ENCODE measurements at regions not wholly inside any gene's neighbourhood (a gene's known extent, or its start where the extent isn't known, plus 50 kb on each side); places are given as distances from the start of the nearest gene placed in this dataset.

DNA sequence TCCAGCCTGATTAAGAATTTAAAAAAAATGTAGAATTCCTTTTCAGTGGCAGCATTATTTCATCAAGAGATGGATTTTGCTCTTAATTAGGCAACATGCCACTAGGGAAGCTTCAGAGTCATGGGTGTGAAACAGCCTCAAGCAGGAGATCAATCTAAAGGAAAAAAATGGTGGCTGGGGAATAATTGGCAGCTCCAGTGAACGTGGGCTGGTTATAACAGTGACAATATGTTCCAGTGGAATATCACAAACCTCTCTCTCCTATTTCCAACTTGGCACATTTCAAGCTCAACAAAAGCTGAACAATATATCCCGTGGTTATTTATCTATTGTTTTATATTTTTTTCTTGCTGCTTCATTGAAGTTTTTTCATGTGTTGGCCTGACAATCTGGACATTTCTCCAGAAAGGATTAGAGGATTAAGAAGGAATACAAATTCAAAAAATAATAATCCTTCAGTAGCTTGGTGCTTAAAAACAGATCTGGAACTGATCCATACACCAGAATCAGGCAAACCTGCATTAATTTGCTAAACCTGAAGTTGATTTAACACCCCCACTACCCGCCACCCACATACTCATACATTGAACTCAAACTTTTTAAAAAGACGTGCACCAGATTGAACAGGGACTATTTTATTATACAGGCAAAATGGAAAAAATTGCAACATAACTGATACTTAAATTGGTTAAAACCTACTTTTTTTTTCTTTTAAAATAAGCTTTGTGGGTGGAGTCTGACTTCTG, 255.9 kb upstream of the SPRED2 start:
- TF ChIP-seq EGR1 (IDR thresholded peaks at IDR 0.05): no peak
- TF ChIP-seq USF1 (IDR thresholded peaks at IDR 0.05): no peak
- TF ChIP-seq FOXM1 (IDR thresholded peaks at IDR 0.05; ENCODE audit: borderline replicate concordance, low read depth): no peak
- TF ChIP-seq RAD21 (IDR thresholded peaks at IDR 0.05; ENCODE audit: low read depth): no peak
- TF ChIP-seq ZBTB7A (IDR thresholded peaks at IDR 0.05; ENCODE audit: low read depth): no peak
- TF ChIP-seq CEBPB (IDR thresholded peaks at IDR 0.05): no peak
- TF ChIP-seq EP300 (IDR thresholded peaks at IDR 0.05; ENCODE audit: borderline replicate concordance): no peak
- no peak for TF ChIP-seq NFIC (IDR thresholded peaks at IDR 0.05)
- TF ChIP-seq YY1 (IDR thresholded peaks at IDR 0.05; ENCODE audit: low read depth): no peak
- TF ChIP-seq, protein P1, sequence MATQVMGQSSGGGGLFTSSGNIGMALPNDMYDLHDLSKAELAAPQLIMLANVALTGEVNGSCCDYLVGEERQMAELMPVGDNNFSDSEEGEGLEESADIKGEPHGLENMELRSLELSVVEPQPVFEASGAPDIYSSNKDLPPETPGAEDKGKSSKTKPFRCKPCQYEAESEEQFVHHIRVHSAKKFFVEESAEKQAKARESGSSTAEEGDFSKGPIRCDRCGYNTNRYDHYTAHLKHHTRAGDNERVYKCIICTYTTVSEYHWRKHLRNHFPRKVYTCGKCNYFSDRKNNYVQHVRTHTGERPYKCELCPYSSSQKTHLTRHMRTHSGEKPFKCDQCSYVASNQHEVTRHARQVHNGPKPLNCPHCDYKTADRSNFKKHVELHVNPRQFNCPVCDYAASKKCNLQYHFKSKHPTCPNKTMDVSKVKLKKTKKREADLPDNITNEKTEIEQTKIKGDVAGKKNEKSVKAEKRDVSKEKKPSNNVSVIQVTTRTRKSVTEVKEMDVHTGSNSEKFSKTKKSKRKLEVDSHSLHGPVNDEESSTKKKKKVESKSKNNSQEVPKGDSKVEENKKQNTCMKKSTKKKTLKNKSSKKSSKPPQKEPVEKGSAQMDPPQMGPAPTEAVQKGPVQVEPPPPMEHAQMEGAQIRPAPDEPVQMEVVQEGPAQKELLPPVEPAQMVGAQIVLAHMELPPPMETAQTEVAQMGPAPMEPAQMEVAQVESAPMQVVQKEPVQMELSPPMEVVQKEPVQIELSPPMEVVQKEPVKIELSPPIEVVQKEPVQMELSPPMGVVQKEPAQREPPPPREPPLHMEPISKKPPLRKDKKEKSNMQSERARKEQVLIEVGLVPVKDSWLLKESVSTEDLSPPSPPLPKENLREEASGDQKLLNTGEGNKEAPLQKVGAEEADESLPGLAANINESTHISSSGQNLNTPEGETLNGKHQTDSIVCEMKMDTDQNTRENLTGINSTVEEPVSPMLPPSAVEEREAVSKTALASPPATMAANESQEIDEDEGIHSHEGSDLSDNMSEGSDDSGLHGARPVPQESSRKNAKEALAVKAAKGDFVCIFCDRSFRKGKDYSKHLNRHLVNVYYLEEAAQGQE (IDR thresholded peaks at IDR 0.05; ENCODE audit: low read depth): no peak
- TF ChIP-seq, protein P2, sequence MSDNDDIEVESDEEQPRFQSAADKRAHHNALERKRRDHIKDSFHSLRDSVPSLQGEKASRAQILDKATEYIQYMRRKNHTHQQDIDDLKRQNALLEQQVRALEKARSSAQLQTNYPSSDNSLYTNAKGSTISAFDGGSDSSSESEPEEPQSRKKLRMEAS (IDR thresholded peaks at IDR 0.05): no peak
- TF ChIP-seq CREB1 (IDR thresholded peaks at IDR 0.05; ENCODE audit: low read depth): no peak
- no peak for TF ChIP-seq TCF12 (IDR thresholded peaks at IDR 0.05; ENCODE audit: low read depth)
- TF ChIP-seq TEAD4 (IDR thresholded peaks at IDR 0.05): no peak
- no peak for TF ChIP-seq TAF1 (IDR thresholded peaks at IDR 0.05; ENCODE audit: low read depth)

DNA sequence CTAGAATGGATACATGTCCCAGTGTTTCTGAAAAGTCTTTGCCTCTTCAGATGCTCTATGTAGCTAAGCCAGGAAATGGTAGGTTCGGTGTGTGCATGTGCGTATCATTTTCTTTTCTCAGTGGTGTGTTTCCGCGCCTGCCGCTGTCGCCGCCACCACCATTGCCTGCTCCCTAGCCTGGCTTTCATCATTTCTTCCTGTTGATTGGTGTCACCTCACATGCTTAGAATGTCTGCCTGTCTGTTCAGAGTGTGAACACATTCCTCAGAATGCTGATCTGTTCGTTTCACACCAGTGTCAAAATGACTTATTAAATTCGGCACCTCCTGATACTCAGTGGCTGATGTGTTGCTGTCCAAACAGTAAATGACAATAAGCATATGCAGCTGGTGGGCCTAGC, 255.2 kb upstream of the SPRED2 start:
- TF ChIP-seq CREB1 (IDR thresholded peaks at IDR 0.05; ENCODE audit: low read depth): no peak

DNA sequence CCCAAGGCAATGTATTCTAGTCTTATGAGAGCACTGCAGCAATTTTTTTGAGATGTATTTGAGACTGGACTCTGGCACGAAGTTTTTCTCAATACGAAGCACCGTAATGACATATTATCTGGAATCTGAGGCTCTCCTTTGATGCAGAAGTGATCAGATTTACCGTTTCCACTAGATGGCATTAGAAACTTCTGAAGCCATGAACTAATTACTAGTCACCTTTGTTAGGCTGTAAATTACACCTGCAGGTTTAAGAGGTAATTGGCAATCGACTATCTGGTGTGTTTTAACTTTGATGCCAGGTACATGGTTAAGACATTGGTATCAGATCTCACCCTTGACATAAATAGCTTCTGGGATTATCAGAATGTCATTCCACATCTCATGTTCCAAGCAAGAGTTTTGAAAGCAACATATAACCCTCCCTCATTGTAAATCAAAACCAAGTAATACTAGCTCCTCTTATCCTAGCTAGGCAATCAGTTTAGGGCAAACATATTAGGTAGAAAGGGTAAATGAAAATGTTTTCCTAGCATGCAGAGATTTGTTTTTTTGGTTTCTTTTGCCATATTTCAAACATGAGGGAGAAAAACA, 254.6 kb upstream of the SPRED2 start:
- no peak for TF ChIP-seq USF1 (IDR thresholded peaks at IDR 0.05)
- peak; percentile 64 for TF ChIP-seq RAD21 (IDR thresholded peaks at IDR 0.05; ENCODE audit: low read depth)

GRCh38 chr2:65681503-65681902, 249.1 kb upstream of the SPRED2 start:
- TF ChIP-seq TAF1 (IDR thresholded peaks at IDR 0.05; ENCODE audit: low read depth) (no peak), TCF12 (IDR thresholded peaks at IDR 0.05; ENCODE audit: low read depth) (no peak), USF1 (IDR thresholded peaks at IDR 0.05) (no peak), RAD21 (IDR thresholded peaks at IDR 0.05; ENCODE audit: low read depth) (no peak), CREB1 (IDR thresholded peaks at IDR 0.05; ENCODE audit: low read depth) (no peak), TEAD4 (IDR thresholded peaks at IDR 0.05) (no peak), NFIC (IDR thresholded peaks at IDR 0.05) (no peak), EGR1 (IDR thresholded peaks at IDR 0.05) (no peak), CEBPB (IDR thresholded peaks at IDR 0.05) (no peak), YY1 (IDR thresholded peaks at IDR 0.05; ENCODE audit: low read depth) (no peak)

DNA sequence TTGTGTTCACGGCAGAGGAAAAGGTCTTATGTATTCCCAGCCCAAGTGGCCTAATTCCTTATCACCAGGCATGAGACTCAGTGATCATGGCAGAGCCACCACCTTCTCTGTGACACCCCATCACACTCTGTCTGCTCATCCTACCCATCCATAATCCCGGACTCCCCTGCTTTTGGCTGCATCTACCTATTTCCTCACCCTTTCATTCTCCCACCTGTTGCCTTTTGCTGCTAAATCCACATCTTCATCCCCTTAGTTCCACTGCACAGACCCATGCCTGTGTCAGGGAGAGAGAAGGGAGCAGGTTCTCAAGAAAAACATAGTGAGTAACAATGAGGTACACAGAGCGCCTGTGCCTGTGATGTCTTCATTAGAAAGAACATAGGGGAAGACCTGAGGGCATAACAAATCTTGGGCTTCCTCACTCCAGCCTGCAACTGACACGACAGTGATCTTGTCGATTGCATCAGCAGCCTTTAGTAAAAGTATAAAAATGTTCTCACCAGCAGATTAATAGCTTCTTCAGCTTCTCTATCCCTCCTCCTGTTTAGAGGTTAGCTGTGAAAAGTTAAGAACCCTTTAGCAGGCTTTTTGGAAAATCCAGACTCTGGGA, 246.5 kb upstream of the SPRED2 start:
- TF ChIP-seq, protein P2 (IDR thresholded peaks at IDR 0.05): no peak
- TF ChIP-seq RAD21 (IDR thresholded peaks at IDR 0.05; ENCODE audit: low read depth): no peak
- no peak for TF ChIP-seq YY1 (IDR thresholded peaks at IDR 0.05; ENCODE audit: low read depth)
- no peak for TF ChIP-seq TCF12 (IDR thresholded peaks at IDR 0.05; ENCODE audit: low read depth)
- no peak for TF ChIP-seq EGR1 (IDR thresholded peaks at IDR 0.05)
- no peak for TF ChIP-seq CREB1 (IDR thresholded peaks at IDR 0.05; ENCODE audit: low read depth)
- no peak for TF ChIP-seq CEBPB (IDR thresholded peaks at IDR 0.05)
- TF ChIP-seq, protein P1 (IDR thresholded peaks at IDR 0.05; ENCODE audit: low read depth): no peak
